ENCODE measurements at regions not wholly inside any gene's neighbourhood (a gene's known extent, or its start where the extent isn't known, plus 50 kb on each side); places are given as distances from the start of the nearest gene placed in this dataset.

DNA sequence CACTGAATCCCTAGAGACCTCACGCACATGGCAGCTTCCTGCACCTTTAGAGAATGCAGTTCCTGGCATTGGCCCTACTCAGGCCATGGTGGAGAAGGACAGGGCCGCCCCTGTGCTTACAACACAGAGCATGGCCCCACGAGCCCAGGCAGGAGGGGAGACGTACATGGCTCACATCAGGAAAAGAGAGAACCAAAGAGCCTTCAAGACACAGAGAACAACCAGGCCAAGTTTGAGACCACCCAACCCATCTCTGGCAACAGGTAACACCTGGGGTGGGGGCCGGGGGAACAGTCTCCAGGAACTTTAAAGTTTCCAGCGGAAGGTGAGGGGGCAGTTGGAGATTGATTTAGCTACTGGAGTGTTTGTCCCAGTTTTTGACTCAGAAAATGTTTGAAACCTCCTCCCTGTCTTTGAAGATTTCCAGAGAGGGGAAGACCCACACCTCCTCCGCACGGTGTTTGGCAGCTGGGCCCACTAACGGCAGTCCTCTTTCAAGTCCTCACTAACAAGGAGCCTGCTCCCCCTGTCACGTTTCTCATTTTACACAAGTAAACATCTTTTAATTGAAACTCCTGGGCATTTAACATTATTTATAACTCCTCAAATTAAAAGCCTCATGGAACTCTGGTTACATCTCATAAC lies 1423.8 kb downstream of the TBC1D22A start:
- no peak for DNase-seq (ENCODE audit: low read depth in 3 of 3)

DNA sequence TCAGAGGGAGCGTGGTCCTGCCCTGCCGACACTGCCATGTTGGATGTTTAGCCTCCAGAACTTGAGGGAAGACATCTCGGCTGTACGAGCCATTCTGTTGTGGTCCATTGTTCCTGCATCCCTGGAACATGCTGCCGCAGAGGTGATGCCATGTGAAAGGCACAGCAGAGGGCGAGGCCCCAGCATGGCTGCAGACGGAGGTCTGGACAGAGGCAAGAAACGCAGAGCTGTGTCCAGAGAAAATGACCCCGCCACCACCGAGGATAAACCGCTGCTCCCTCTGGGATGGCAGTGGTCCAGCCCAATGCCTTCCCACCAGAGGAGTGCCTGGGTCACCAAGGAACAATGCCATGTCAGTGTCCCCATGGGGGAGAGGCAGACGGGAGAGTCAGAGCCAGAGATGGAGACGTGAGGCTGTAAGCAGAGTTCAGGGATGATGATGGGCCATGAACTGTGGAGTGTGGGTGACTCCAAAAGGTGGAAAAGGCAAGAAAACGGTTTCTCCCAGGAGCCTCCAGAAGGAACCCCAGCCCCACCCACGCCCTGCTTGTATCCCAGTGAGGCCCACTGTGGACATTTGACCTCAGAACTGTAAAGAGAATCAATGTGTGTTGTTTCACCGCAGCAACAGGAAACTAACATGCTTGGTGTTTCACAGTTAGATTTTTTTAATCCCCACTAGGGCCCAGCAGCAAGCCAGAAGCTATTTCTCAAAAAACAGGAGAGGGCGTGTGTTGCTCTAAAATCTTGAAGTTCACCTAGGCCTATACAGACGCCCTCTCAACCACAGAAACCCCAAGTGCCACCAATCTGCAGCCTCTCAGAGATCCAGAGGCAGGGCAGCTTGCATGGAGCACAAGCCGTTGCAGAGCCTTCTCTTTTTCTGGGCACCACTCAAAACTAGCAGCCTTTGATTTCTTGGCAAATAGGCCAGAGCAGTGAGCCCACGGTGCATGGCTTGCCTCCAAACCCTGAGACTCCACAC lies 1422.9 kb downstream of the TBC1D22A start:
- no peak for DNase-seq (ENCODE audit: low read depth in 3 of 3)

DNA sequence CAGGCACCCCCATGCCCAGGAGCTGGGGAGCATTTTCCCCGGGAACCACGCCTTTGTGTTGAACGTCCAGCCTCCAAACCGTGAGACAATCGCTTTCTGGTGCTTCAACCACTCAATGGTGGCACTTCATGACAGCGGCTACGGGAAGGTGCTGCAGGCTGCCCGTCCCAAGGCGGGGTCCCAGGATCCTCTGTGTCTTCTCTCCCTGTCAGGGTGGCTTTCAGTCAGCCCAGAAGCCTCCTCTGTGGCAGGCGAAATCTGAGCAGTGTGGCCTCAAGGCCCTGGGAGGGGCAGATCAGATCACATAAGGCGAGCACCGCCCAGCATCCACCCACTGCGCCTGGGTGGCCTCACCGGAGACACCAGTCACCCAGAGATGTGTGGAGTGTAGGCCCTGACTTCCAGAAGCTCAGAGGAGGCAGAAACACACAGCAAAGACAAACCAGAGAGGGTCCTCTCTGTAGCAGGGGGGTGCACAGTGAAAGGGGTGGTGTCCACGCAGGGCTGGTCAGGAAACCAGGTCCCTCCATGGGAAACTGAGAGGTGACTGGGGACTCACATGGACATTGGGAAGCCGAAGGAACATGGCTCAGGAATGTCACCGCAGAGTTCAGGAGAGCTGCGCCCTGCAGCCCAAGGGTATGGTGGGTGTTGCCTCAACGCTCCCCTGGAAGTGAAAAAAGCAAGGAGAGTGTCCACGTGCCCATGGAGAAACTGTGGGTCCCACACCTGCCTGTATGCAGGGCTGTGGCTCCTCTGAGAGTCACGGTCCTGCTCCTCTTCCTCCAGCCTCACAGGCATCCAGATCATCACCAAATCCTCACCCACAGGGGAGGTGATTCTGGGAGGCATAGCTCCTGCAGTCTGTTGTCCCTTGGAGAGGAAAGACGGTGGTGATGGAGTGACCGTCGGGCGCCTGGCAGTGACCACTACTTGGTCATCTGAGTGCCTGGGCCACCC lies 1420.7 kb downstream of the TBC1D22A start:
- no peak for DNase-seq (ENCODE audit: low read depth in 3 of 3)

DNA sequence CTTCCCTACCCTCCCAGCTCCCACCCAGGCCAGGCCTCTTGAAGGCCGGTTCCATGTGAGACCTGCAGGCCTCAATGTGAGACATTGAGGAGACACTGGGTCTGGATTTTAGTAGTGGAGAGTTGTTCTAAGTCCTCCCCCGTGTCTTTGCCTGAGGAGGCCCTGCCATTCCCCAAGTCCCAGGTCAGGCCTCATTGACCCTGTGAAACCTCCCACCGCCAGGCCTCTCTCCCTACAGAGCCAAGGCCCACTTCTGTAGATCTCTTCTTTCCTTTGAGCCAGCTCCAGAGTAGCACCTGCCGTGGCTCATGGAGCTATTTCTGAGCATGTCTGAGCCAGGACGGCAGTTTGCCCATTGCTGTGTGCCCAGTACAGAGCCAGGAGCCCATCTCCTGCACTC lies 1419.6 kb downstream of the TBC1D22A start:
- DNase-seq (ENCODE audit: low read depth in 3 of 3) = no peak

DNA sequence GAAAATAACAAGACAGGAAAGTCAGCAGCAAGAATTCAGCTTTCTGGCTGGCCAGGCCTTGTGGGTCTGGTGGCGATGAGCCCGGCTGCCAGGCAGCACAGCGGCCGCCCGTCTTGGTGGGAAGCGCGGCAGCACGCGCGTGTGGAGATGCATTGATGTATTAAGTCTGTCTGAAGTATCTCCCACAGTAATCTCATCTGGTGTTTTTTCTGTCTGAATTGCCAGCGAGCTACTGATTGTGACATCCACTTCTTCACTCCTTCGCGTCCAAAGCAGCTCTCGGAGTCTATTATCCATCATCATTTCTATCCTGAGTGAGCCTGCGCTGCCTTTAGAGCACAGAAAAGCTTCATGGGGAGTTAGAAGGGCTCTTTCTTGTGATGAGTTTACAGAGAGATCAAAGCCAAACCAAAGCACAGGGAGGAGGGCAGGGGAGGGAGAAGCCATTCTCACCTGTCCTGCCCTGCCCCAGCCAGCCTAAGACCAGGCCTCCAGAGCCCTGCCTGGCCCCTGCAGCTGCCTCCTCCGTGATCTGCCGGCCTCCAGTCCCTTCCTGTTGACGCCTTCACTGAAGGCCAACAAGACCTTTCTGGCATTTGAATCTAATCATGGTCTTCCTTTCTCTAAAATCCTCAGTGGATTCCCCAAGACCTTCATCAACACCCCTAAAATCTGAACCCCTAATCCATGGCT lies 1419.0 kb downstream of the TBC1D22A start:
- DNase-seq (ENCODE audit: low read depth in 3 of 3) = no peak

DNA sequence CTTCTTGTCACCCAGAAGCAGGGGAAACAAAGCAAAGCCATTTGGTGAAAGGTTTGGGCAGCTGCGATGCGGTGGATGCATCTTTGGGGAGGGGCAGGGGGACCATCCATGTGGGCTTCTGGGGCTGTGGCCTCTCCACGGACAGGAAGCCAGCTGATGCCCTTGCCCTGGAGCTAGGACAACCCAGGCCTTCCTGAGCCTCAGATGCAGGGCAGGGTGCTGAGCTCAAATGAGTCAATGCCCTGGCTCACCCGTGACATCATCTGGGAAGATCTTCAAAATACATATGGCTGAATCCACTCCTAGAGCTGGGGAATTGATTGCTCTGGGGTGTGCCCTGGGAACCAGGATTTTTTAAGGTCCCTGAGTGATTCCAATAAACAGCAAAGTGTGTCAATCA lies 1418.2 kb downstream of the TBC1D22A start:
- DNase-seq (ENCODE audit: low read depth in 3 of 3) = no peak

DNA sequence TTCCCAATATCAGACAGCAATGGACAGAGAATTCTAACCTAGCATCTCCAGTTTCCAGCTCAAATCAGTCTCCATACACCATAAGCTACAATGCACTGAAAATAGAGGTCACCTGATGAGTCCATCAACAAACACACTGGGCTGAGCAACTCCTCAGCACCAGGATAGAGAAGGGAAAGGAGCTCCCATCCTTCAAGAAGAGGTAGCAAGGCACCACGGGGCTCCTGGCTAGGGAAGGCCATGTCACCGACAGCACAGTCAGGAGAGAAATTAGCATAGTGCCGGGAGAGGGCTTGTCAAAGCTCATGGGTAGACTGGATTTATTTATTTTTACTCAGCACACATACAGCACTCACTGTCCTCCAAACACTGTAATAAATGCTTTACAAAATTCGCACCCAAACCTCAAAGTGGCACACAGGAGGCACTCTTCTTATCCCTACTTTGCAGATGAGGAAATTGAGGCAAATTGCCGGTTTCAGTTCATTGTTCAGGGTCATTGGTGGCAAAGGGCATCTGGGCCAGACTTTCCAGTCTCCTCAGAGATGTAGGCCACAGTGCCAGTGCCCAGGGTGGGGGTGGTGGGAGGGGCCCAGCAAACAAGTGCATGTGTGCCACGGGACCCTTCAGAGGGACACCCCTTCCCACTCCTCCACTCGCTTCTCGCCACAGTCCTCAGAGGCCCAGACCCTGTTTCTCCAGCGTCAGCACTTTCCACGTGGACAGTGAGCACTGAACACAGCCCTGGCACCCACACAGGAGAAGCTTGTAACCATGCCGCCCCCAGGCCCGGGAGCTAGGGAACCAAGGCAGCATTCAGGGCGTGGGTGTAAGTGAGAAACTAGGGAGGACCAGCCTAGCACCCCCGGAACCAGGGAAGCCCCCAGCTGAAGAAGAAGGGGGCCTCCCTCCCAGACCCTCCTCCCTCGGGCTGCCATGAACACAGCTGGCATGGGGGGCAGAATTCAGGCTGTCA lies 1417.4 kb downstream of the TBC1D22A start:
- DNase-seq (ENCODE audit: low read depth in 3 of 3) = no peak

DNA sequence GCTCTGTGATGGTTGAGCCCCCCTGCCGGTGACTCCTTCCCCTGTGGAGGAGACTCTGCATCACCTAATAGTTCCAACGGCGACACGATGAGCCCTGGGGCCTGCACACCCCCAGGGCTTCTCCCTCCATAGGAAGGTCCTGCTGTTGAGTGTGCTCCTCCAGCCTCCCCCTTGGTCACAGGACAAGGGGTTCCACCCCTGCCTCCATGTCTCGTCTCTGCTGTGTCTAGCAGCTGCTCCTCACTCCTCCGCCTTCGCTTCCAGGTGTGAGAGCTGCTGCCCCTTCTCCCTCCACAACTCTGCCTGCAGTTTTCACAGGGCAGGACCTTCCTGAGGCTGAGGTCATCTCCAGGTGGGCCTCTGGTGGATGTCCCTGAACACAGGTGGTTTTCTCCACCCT lies 1416.1 kb downstream of the TBC1D22A start:
- no peak for DNase-seq (ENCODE audit: low read depth in 3 of 3)

DNA sequence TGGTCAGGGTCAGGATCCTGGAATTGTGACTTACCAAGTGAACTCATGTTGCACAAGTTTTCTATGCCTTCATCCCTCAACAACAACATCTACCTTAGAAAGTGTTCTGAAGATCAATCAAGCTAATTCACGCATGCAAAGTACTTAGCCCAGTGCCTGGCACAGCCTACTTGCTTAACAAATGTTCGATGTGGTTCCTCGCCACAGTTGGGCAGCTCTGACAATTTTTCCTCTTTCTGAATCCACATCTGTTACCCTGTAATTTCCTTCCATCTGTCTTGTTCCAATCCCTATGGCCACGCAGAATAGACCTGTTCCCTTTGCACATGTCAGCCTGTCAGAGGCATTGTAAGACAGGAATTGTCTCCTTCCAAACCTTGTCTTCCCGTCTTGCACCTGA lies 1415.2 kb downstream of the TBC1D22A start:
- DNase-seq (ENCODE audit: low read depth in 3 of 3) = no peak

DNA sequence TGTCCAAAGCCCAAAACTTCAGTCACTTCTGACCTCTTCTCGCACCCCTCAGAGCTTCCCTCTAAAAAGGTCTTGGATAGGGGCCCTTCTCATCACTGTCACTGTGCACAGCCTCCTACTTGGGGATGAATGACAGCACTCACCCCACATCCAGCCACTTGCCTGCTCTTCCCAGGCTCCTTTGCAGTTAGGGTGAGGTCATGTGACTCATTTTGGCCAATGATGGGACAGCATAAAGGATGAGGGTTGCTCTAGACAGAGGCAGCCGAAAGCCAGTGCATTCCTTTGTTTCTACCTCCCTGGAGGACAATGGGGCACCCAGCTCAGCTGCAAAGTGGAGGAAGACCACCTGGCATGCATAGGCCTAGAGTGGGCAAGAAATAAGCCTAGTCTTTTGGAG lies 1413.3 kb downstream of the TBC1D22A start:
- DNase-seq (ENCODE audit: low read depth in 3 of 3) = no peak

DNA sequence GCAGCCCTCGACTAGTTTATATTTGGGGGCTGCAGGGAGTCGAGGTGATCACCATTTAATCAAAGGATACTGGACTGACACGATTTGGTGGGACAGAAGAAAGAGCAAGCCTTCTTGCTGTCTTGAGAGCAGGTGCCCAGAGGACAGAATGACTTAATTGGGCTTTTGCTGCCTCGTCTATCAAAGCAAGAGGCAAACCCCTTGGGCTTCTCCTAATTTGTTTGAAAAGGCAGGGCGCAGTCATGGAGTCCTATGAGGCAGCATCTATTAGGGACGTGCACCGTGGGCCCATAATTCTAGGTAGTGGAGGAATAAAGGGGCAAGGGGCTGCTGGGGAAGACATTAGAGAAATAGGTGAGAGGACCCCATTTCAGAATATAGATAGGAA lies 1411.3 kb downstream of the TBC1D22A start:
- DNase-seq (ENCODE audit: low read depth in 3 of 3) = no peak

DNA sequence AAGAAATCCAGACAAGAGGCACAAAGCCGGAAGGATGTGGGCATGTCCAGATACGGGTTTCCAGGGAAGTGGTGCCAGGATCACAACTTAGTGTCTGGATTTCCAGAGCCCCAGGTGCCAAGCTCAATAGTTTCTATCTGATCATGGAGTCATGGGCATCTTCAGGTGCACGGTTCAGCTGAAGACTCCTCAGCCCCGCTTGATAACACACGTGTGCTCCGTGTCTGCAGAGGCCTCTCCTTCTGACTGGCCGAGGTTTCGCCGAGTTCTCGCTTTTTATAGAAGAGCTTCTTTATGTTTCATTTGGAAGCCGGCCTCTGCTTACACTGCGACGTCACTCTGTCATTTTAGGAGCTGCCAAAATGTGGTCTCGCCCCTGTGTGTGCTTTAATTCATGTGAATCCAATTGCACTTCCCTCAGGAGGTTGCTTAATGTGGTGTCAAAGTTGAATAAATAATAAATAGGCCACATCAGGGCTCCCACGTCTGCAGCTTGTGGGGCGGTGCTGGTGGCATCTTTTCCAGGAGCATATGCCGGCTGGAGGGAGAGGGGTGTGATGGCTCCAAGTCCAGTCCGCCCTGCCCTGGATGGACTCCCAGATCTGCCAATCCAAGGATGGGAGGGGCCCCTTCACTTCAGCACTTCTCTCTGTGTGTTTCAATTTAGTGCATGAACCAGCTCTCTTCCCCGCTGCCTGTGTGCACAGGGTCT lies 1410.8 kb downstream of the TBC1D22A start:
- no peak for DNase-seq (ENCODE audit: low read depth in 3 of 3)

DNA sequence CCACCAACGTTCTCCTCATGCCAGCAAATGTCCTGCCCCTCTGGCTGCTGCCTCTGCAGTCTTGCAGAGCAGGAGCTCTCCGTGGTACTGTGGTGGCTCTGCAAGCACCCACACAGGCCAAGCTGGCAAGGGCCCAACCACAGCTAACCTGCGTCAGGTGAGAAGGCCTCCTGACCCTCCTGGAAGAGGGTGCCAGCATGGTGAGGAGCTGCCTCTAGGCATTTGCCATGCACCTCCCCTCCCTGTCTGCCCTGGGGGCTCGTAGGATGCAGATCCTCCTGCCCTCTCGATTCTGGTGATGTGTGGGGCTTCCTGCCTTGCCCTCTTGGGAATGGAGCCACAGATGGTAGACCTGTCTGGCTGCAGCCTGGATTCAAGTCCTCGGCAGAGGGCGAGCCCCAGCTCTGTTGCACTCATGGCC lies 1408.8 kb downstream of the TBC1D22A start:
- no peak for DNase-seq (ENCODE audit: low read depth in 3 of 3)

DNA sequence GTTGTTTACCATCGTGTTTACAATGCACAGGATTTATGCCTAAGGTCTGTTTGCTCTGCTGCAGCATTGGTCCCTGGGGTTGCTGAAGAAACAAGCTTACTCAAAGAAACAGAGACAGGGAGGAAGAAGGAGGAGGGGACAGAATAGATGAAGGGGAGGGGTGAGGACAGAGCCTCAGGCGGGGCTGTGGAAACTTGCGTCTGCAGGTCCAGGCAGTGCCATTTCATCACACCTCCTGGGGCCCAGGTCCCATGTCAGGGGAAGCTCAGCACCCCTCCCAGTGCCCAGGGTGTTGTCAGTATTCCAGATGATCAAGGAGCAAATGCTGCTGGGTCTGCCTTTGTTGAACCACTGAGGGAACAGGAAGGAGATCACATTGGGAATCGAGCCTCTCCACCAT lies 1406.8 kb downstream of the TBC1D22A start:
- DNase-seq (ENCODE audit: low read depth in 3 of 3) = no peak

DNA sequence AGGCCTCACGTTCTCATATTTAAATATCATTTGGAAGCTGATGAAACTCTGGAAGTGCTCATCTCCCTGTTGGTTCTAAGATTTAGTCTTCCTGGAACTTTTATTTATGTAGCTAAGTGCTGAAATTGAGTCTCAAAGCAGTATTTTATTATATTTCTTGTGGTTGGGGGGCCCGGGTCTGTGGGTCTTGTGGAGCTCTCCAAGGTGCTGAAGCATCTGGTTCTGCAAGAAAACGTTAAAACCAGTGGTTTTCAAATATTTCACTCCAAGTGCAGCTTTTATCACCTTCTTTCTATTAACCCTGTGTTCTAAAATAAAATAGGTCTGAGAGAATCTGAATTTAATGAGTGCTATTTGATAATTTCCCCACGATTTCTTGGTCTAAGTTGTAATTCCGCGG lies 1404.8 kb downstream of the TBC1D22A start:
- no peak for DNase-seq (ENCODE audit: low read depth in 3 of 3)

DNA sequence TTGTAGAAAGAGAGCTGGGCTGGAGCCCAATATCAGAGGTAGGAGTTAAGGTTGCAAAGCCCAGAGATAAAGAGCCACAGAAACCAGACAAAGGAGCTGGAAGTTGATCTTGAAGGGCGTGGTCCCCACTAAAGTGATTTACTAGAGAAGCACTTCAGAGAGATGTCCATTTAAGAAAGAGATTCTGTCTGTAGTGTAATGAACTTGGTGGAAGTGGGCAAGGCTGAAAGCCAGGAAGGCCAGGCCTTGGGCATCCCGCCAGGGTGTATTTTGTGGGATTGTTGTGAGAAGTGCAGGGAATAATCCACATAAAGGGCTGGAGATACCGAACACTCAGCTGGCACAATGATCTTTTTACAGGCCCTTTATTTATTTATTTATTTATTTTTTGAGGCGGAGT lies 1398.8 kb downstream of the TBC1D22A start:
- DNase-seq (ENCODE audit: low read depth in 3 of 3) = no peak

DNA sequence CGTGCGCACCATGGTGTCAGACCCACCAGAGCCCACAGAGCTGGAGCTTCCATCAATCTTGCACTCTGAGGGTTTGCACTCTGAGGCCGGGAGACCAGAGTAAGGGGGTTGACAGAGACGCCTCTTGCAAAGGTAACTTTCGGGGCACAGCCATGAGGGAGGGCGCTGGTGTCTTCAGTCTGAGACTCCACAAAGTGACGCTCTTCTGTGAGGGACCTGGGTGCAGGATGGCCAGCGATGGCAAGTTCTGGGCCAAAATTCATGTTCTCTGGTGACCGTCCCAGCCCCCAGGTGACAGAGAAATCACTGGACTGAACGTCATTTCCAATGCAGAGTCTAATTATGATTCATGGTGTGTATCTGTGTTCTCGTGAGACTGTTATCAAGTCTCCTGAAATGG lies 1395.2 kb downstream of the TBC1D22A start:
- DNase-seq (ENCODE audit: low read depth in 3 of 3) = no peak

DNA sequence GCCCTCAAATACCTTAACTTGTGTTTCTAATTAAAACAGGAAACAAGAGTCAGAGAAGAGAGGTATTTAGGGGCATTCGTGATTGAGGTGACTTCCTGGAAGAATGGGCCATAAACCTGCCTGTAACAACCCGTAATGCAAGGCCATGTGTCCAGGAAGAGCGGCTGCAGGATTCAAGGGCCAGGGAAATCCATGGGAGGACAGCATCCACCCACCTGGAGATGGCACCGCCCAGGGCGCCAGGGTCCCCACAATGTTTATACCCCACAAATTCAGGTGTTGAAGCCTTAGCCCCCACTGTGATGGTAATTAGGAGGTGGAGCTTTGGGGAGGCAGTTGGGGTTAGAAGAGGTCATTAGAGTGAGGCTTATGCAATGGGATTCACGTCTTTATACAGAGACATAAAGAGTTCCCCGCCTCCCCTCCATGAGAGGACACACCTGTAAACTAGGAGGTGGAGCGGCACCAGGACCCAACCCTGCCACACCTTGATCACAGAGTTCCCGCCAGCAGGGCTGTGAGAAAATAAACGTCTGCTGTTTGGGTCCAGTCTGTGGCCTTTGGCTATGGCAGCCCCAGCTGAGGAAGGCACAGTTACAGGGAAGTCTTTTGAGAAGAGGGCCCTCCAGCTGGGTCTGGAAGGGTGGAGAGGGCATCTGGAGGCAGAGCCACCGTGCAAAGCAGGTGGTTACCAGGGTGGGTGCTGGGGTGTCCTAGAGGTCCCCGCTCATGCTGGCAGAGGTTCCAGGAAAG lies 1394.3 kb downstream of the TBC1D22A start:
- DNase-seq (ENCODE audit: low read depth in 3 of 3) = no peak

DNA sequence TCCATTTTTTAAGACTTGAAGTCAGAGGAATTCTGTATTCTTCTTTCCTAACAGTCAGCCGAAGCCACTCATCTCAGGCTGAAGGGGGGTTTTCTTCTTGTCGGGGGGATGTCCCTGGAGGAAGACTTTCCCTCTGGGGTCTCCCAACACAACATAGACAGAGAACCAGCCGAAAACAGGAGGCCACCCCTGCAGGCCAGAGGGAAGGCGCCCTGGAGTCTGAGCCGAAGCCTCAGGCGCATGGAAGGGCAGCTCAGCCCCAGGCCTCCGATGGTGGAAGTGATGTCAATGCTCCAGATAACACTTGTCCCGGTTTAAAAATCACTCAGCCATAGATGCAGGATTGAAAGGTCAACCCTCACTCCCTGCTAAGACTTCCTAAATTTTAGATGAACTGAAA lies 1393.0 kb downstream of the TBC1D22A start:
- no peak for DNase-seq (ENCODE audit: low read depth in 3 of 3)

All from stimulated activated CD4-positive, alpha-beta T cell treated with anti-CD3 and anti-CD28 coated beads, TNF-alpha, amount 100 ng/mL, for 48 hours (primary cell).